SU-DHL-6 (cell line): ENCODE measurements at regions not wholly inside any gene's neighbourhood (a gene's known extent, or its start where the extent isn't known, plus 50 kb on each side); places are given as distances from the start of the nearest gene placed in this dataset.

ENCODE experiments used
- H2AFZ ChIP-seq: fragments of 200-600 bp; sonication (generic); 2 replicates; pipeline ENCODE4 v1.6.1; 2014; ENCODE audit warnings: low read depth, mild to moderate bottlenecking, moderate library complexity, mixed read lengths, antibody characterized with exemption, low read length; ENCODE audit not compliant: severe bottlenecking
- H3F3A ChIP-seq: fragments of 200-600 bp; shearing (Covaris generic); 2 replicates; pipeline ENCODE4 v1.6.0; 2016; ENCODE audit warnings: antibody characterized with exemption, mild to moderate bottlenecking; ENCODE audit not compliant: insufficient read depth
- H3K27ac ChIP-seq: fragments of 200-600 bp; sonication (generic); 2 replicates; pipeline ENCODE4 v1.5.1; 2016; ENCODE audit warnings: low read depth, mild to moderate bottlenecking, low read length, moderate library complexity, mixed read lengths
- H3K27me3 ChIP-seq: fragments of 200-600 bp; sonication (generic), shearing (Covaris generic); 2 replicates; pipeline ENCODE4 v1.6.0; 2014; ENCODE audit warnings: mild to moderate bottlenecking, low read length
- H3K36me3 ChIP-seq: fragments of 200-600 bp; sonication (generic); 2 replicates; pipeline ENCODE4 v1.6.1; 2014; ENCODE audit warnings: mild to moderate bottlenecking, low read length, mixed read lengths
- H3K4me2 ChIP-seq: fragments of 300-600, 200-600 bp; shearing (Covaris generic), sonication (generic); 2 replicates; pipeline ENCODE4 v1.6.0; 2014; ENCODE audit warnings: low read length, low read depth, mild to moderate bottlenecking; ENCODE audit not compliant: poor library complexity, severe bottlenecking
- H3K4me3 ChIP-seq: fragments of 200-600 bp; sonication (generic); 2 replicates; pipeline ENCODE4 v1.5.1; 2014; ENCODE audit warnings: antibody characterized with exemption, low read length, mild to moderate bottlenecking, mixed read lengths; ENCODE audit not compliant: insufficient read depth, poor library complexity, severe bottlenecking
- H3K79me2 ChIP-seq: fragments of 200-600 bp; sonication (generic); 2 replicates; pipeline ENCODE4 v1.6.1; 2014; ENCODE audit warnings: mild to moderate bottlenecking, low read length, moderate library complexity; ENCODE audit not compliant: insufficient read depth
- H3K9ac ChIP-seq: fragments of 200-600 bp; sonication (generic); 2 replicates; pipeline ENCODE4 v1.7.0; 2014; ENCODE audit warnings: mild to moderate bottlenecking, low read length
- H3K9me2 ChIP-seq: fragments of 200-600 bp; sonication (generic); replicated peaks from 2 replicates; pipeline ENCODE4 v1.6.1; 2014; ENCODE audit warnings: low read length; ENCODE audit not compliant: insufficient read depth
- H3K9me3 ChIP-seq: fragments of 200-600 bp; sonication (generic); 2 replicates; pipeline ENCODE4 v1.6.1; 2014; ENCODE audit warnings: low read length, mixed read lengths; ENCODE audit not compliant: insufficient read depth
- H4K20me1 ChIP-seq: fragments of 200-600 bp; sonication (generic); 2 replicates; pipeline ENCODE4 v1.6.1; 2014; ENCODE audit warnings: low read depth, mild to moderate bottlenecking, antibody characterized with exemption, low read length, moderate library complexity, mixed read lengths
- CTCF ChIP-seq: fragments of 200-600 bp; sonication (generic); IDR thresholded peaks from one replicate; pipeline ENCODE4 v1.5.1; 2017; ENCODE audit warnings: antibody characterized with exemption, mild to moderate bottlenecking, low read length, moderate library complexity; ENCODE audit not compliant: insufficient read depth, poor library complexity, severe bottlenecking
- EZH2phosphoT487 ChIP-seq: fragments of 200-600 bp; sonication (generic), shearing (Covaris generic); conservative IDR thresholded peaks from 2 replicates; pipeline ENCODE4 v1.6.1; 2018; ENCODE audit warnings: mild to moderate bottlenecking, antibody characterized with exemption, low read length, moderate library complexity, mixed read lengths

DNA sequence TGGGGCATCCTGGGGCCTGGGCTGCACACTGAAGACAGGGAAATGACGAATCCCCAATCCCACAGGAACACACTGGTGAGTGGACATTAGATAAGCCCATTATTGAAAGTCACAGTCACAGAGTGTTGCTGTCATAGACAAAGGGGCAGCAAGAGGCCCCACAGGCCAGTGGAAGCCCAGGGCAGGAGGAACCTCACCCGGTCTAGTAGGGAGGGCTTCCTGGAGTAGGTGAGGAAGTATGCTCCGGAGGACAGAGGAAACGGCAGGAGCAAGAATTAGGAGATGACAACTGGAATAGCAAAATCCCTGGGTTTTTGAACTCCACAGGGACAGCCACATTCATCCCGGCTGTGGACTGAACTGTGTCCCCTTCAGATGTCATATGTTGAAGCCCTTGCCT, 101.2 kb downstream of the TPRA1 start:
- no peak overlapping the region for H3K4me3 ChIP-seq
- no peak overlapping the region for H3K4me2 ChIP-seq
- TF ChIP-seq CTCF (no peak), EZH2phosphoT487 (no peak)
- H3K9ac ChIP-seq: no peak overlapping the region
- no peaks in the 10 kb centered on the region for H3K36me3 ChIP-seq
- H3F3A ChIP-seq: no peaks in the 10 kb centered on the region
- no peak overlapping the region for H2AFZ ChIP-seq
- H4K20me1 ChIP-seq: no peaks in the 10 kb centered on the region
- H3K9me3 ChIP-seq: no peaks in the 10 kb centered on the region
- no peak overlapping the region for H3K27ac ChIP-seq
- H3K9me2 ChIP-seq: no peaks in the 10 kb centered on the region
- H3K79me2 ChIP-seq: no peaks in the 10 kb centered on the region
- H3K27me3 ChIP-seq: no peaks in the 10 kb centered on the region

- H2AFZ ChIP-seq: no peak overlapping the region
- no peaks in the 10 kb centered on the region for H3K27me3 ChIP-seq
- no peak overlapping the region for H3K4me2 ChIP-seq
- TF ChIP-seq CTCF (no peak), EZH2phosphoT487 (no peak)
- no peaks in the 10 kb centered on the region for H3K79me2 ChIP-seq
- H3K9me2 ChIP-seq: no peaks in the 10 kb centered on the region
- H3K27ac ChIP-seq: no peak overlapping the region
- no peaks in the 10 kb centered on the region for H3K36me3 ChIP-seq
- H3K9me3 ChIP-seq: no peaks in the 10 kb centered on the region
- no peaks in the 10 kb centered on the region for H3F3A ChIP-seq
- no peaks in the 10 kb centered on the region for H4K20me1 ChIP-seq
- H3K9ac ChIP-seq: no peak overlapping the region
- H3K4me3 ChIP-seq: no peak overlapping the region
Measured at GRCh38 chr3:127488740-127489139, 101.8 kb downstream of the TPRA1 start.

- Histone ChIP-seq H3K9me2 (no peaks in the 10 kb centered on the region), H3K4me3 (no peak overlapping the region), H3K36me3 (no peaks in the 10 kb centered on the region), H3K9ac (no peak overlapping the region), H4K20me1 (no peaks in the 10 kb centered on the region), H3K4me2 (no peak overlapping the region), H3K27ac (no peak overlapping the region), H3K9me3 (no peaks in the 10 kb centered on the region), H3F3A (no peaks in the 10 kb centered on the region), H3K79me2 (no peaks in the 10 kb centered on the region), H3K27me3 (no peaks in the 10 kb centered on the region), H2AFZ (no peak overlapping the region)
- TF ChIP-seq EZH2phosphoT487 (no peak), CTCF (no peak)
Measured at GRCh38 chr3:127488141-127488672, 102.3 kb downstream of the TPRA1 start.
